Activated naive CD4-positive, alpha-beta T cell (primary cell): ENCODE measurements at regions not wholly inside any gene's neighbourhood (a gene's known extent, or its start where the extent isn't known, plus 50 kb on each side); places are given as distances from the start of the nearest gene placed in this dataset.

Experiments
- DNase-seq, 4 experiments: peaks; one replicate each; lab custom pipeline; 2025; lab: John Stamatoyannopoulos, UW

- DNase-seq: no peak
Observed at GRCh38 chr10:10854725-10855124, 162.9 kb upstream of the CELF2 start.

DNA sequence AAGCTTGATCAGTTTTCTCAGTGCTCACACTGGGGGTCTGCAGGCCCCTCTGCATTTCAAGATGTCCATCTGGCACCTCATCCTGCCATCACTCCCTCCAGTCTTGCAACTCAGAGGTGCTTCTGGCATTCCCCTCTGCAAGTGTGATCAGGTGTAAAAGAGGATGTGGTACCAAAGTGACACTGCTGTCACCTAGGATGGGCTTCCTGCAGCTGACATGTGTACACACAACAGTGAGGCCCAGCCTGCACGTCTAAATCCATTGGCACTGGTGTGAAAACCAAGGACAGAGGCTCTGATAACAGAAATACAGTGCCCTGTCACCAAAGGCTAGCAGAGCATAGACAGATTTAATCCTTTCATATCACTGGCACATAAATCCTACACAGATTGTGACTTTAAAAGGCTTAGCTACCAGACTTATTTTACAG lies 162.5 kb upstream of the CELF2 start:
- DNase-seq: no peak

DNA sequence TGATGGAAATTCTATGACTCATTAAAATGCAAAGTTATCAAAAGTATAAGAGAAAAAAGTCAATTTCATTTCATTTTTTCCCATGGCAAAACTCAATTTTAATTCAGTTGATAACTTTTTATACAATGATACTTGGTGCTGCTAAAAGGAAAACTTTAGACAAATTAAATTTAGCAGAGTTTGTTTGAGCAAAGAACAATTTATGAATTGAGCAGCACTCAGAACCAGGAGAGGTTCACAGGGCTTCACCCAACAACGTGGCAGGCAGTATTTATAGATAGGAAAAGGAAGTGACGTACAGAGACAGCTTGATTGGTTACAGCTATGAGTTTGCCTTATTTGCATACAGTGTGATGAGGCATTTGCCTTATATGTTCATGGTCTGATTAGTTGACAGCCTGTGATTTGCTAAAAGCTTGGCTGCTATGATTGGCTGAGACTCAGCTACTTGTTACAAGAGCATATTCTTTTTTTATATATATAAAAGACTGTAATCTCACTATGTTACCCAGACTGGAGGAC lies 157.2 kb upstream of the CELF2 start:
- DNase-seq: no peak

- DNase-seq: no peak
Observed at GRCh38 chr10:10865303-10865702, 152.4 kb upstream of the CELF2 start.

DNA sequence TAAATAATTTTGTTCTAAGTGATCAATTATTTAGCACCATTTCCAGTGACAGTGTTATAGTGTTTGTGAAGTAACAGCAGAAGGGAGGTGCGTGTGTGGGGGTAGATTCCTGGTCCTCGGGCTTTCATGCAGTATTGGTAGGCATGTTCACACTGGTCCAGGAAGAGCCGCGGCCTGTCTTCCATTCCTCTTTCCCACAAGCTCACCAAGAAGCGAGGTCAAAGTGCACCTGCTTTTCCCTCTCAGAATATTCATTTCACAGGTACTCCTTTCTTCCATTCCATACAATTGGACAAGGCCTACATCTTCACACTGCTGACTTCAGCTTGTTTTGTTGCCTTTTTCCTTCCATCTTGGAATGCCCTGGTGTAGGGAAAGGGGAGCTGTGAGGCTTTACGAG lies 151.8 kb upstream of the CELF2 start:
- DNase-seq: no peak

DNA sequence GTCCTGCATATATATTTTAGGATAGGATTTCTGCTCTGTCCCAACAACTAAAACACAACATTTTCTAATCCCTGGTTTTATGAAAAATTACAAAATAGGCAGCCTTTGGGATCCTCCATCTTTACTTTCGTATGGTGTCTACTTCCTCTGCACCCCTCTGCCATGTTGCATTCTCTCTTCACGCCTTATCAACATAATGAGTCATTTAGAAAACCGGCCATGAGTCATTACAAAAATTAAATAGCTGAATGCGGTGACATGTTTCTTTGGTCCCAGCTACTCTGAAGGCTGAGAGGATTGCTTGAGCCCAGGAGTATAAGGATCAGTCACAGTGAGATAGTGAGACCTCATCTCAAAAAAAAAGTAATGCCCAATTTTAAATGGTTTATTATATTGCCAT lies 148.1 kb upstream of the CELF2 start:
- no peak for DNase-seq

GRCh38 chr10:10870523-10871241 lies 147.0 kb upstream of the CELF2 start:
- DNase-seq: no peak

DNA sequence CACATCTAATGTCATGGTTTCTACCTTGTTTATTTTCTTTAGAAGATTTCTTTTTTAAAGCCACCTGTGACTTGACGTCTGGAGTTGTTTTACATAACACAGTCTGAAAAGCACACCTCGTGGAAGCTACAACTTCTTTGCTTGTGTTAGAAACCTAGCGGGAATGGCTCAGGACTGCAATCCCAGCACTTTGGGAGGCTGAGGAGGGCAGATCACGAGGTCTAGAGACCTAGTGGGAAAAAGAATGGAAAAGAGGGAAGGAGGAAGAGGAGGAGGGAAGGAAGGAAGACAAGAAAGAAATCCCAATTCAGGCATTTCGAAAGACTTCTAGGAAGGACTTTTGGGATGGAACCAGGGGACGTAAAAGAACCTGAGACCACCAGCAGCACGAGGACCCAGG lies 146.3 kb upstream of the CELF2 start:
- DNase-seq: no peak

DNA sequence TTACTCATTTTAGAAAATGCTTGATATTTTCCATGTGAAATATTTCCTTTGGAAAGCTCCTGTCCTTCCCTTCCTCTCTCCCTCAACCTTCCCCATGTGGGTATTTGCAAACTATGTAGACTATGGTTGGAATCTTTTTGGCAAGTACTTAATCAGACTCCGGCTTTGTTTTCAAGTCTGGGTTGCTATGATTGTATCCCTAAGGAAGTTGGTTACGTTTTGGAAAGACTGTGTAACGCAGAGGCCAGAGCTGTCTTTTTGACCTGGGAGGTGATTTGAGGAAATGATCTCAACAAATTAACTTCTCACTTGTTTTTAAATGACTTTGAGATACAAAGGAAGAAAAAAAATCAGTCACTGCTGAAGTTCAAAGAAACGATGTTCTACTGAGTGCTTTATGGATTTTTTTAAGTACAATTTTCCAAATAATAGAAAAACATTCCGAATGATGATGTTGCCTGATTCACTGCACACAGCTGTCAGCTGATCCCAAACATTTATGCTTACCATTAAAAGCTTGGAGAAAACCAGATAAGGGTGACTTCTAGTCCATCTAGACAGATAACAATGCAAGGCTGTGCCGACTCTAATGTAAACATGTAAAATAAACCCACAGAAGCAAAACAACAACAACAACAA lies 145.5 kb upstream of the CELF2 start:
- no peak for DNase-seq

DNA sequence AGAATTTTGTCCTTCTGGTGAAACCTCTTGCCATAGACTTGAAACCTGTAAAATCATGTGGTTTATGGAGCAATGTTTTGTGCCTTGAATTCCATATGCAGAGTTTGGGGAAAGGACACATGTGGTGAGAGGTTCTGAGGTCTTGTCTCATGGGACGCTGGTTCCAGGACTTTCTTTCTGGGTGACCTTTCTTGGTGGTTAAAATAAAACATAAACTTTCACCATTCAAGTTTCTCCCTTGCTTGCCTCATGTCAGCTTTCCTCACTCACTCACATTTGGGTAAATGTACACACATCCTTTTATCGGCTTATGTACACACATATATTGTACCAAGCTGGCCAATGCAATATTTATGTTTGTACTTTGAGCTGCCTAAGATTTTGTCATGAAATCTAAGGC lies 144.9 kb upstream of the CELF2 start:
- DNase-seq: no peak

DNA sequence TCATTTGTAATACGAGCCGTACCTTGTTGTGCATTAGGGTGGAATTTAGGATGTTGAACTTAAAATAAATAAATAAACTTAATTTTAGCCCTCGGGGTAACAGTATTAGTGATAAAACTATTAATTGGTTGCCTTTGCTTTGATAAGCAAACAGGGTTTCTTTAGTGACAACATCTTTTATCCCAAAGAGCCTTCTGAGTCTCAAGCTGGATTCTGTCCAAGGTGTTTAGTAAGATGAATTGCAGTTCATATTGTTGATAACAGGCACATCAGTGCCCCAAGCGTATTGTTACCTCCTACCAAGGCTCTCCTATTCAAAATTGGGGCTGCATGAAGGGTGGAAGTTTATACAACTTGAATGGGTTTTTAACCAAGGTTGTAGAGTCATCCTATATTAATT lies 144.4 kb upstream of the CELF2 start:
- no peak for DNase-seq

DNA sequence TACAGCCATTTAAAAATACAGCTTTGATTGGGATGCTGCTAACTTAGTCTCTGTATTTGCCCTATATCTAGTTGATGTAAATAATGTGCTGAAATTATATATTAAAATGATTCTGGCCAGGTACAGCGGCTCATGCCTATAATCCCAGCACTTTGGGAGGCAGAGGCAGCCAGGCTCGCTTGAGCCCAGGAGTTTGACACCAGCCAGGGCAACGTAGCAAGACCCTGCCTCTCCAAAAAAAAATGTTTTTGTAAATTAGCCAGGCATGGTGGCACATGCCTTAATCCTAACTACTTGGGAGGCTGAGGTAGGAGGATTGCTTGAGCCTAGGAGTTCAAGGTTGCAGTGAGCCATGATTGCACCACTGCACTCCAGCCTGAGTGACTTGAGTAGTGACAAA lies 143.8 kb upstream of the CELF2 start:
- no peak for DNase-seq

- no peak for DNase-seq
Observed at GRCh38 chr10:10878963-10879362, 138.7 kb upstream of the CELF2 start.

DNA sequence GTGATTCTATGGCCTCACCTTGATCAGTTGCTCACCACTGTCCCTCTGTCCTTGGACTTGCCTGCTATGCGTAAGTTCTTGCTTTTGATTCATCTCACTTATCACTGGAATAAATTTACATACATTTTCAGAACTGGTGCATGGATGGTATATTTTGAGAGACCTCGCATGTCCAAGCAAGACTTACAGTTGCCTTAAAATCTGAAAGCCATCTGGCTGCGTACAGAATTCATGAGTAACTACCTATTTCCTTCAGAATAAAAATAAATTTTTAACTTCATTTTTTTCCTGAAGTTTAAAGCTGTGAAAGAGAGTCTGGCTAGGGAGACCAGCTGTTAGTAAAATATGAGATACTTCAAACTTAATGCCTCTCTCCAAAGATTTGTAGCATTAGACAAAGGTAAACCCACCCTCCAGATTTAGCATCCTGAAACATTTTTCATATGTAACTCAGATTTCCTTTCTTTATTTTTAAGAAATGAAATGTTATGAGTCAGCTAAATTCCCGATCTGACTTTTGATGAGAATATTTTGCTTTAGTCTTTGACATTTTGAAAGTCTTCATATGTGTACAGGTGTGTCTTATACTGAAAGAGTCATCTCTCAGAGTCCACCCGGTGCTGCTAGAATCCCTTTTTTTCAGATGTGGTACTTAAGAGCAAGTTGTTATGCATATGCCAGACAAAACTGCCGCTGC lies 136.4 kb upstream of the CELF2 start:
- no peak for DNase-seq

DNA sequence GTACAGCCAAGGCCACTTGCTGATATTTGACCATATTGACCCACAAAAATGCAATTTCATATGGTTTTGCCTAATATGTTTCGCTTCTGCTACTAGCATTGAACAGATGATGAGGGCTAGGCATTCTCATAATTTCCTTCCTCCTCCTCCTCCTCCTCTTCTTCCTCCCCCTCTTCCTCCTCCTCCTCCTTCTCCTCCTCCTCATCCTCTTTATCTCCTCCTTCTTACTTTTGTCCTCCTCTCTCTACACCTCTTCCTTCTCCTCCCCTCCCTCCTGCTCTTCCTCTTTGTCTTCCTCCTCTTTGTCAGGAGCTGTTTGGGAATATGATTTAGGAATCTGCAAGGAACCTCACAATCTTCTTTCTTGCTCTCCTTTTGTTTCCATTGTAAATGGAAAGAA lies 133.9 kb upstream of the CELF2 start:
- DNase-seq: no peak

GRCh38 chr10:10886861-10887531 lies 130.7 kb upstream of the CELF2 start:
- DNase-seq: no peak

DNA sequence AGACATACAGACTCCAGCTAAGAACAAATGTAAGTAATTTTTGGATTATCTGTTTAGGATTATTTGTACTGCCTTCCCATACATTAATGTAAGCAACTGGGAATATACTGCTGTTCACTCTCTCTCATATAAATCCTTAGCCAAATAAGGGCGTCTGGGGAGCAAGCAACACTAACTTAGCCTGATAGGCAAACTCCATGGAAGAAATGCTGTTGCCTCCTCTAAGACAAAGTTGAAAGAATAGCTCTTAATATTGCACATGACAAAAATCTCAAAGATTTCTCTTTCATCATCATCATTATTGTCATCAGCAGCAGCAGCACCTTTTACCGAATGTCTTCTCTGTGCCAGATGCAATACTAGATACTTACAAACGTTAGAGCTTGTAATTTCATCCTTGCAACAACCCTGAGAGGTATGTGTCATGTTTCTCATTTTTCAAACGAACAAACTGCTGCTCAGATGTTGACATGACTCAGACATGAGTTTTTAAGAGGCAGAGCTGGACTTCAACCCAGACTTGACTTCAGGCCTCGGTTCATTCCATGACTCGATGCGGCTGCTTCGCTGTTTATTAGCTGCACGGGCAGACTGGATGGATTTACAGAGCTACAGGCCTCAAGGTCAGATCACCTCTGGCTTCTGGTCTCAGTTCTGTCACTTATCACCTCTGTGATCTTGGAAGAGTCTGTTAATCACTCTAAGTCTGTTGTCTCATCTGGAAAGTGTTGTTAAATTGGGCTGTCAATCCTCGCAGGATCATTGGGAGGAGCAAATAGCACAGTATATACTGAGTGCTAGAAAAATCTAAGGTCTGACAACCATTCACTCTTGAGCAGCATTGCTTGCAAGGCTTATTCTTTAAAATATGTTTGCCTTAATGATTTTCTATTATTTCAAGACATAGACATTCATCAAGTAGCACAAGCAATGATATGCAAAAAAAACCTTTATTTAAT lies 126.3 kb upstream of the CELF2 start:
- no peak for DNase-seq

DNA sequence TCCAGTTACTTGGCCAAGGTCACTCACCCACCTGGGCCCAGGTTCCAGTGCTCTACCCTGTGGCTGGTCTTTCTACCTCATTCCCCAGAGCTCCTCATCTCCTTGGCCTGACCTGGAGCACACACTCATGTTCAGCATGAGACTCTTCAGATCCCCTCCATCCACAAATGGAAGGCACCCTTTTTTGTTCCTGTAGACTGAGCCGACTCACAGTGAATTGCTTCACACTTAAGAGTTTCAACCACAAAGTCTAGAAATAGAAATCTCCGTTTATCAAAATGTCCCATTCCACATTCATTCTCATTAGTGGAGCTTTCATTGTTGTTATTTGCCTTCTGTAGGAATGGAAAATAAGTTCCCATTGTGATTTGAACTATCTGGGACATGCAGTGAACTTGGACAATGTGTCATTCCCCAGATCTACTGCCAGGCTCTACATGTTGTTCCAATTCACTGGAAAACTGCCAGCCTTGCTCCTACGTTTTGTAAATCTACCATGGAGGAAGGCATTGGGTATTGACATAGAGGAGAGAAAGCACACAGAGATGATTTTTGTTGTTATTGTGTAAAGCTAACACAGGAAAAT lies 125.3 kb upstream of the CELF2 start:
- no peak for DNase-seq

DNA sequence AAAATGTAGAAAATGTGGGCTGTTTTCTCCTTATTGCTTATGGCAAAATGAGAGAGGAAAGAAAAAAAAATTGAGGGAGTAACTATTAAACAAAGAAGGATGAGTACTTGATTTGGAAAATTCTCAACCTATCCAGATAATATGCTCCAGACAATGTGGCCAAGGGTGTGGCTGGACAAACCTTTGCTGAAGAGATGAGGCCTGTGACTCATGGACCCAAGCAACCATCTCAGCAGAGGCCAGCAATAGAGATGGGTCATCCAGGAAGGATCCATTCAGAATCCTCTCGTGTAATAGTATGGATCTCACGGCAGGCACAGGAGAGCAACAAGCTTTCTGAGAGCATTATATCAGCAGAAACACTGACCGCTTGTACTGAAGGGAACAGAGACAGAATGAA lies 120.3 kb upstream of the CELF2 start:
- no peak for DNase-seq

GRCh38 chr10:10901906-10902305 lies 115.8 kb upstream of the CELF2 start:
- no peak for DNase-seq

GRCh38 chr10:10902951-10903350 lies 114.7 kb upstream of the CELF2 start:
- no peak for DNase-seq
